ENCODE measurements at regions not wholly inside any gene's neighbourhood (a gene's known extent, or its start where the extent isn't known, plus 50 kb on each side); places are given as distances from the start of the nearest gene placed in this dataset.

- DNase-seq (ENCODE audit: low read depth in 2 of 3, low spot score in 2 of 3), result no peak
These were observed 65.7 kb downstream of the TMEM18 start for GRCh38 chr2:611519-611918.

DNA sequence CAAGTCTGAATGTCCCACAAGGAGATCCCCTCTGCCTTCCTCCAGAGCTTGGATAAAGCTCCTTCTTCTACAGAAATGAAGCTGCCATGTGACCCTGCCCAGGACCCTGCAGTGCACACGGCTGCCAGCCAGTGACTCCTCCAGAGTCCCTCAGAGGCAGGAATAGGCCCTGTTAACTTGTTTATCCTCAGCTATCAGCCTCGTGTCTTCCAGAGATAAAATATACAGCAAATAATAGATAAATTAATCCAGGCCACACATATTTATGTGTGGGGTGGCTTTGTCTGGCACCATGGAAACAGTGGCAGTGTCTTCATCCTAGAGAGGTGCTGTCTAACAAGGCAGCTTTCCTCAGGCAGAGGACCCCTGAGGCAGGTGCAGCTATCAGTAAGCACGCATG is 66.7 kb downstream of the TMEM18 start:
- no peak for DNase-seq (ENCODE audit: low read depth in 2 of 3, low spot score in 2 of 3)

GRCh38 chr2:609881-610280 is 67.3 kb downstream of the TMEM18 start:
- DNase-seq (ENCODE audit: low read depth in 2 of 3, low spot score in 2 of 3), result no peak

- no peak for DNase-seq (ENCODE audit: low read depth in 2 of 3, low spot score in 2 of 3)
These were observed 67.8 kb downstream of the TMEM18 start for GRCh38 chr2:609449-609848.

GRCh38 chr2:608711-609110 is 68.5 kb downstream of the TMEM18 start:
- no peak for DNase-seq (ENCODE audit: low read depth in 2 of 3, low spot score in 2 of 3)

DNA sequence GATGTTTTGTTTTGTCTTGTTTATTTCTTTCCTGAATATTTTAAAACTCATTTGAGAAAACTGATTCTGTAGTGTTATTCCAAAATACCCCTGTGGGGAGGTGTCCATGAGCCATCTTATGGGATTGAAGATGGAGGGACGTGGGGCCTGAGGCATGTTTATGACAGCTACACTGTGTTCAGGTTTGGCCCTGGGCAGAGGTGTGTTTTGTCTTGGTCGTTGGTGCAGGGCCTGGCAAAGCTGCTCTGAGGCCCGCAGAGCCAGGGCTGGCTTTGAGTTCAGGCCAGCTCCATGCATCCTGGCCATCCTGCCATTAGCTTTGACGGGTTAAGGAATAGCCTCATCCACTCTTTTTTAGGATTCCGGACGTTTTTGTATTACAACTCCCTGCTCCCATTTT is 68.9 kb downstream of the TMEM18 start:
- no peak for DNase-seq (ENCODE audit: low read depth in 2 of 3, low spot score in 2 of 3)

- no peak for DNase-seq (ENCODE audit: low read depth in 2 of 3, low spot score in 2 of 3)
These were observed 69.5 kb downstream of the TMEM18 start for GRCh38 chr2:607709-608108.

DNA sequence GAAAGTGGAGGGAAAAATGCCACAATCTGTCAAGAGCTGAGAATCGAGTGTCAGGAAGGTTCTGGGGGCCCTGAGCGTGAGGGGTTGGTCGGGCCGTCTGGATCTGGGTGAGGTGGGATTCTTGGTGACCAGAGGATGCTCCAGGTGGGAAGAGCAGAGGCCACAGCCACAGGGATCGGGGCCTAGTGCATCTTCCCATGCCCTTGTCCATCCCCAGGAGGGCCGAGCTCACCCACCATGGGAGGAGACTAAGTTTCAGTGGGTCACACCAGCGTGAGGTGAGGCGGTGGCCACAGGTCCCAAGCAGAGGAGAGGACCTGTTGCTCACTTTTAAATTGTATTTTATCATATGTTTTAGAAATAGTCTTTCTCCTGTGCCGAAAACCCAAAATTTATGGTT is 70.0 kb downstream of the TMEM18 start:
- DNase-seq (ENCODE audit: low read depth in 2 of 3, low spot score in 2 of 3), result no peak

DNA sequence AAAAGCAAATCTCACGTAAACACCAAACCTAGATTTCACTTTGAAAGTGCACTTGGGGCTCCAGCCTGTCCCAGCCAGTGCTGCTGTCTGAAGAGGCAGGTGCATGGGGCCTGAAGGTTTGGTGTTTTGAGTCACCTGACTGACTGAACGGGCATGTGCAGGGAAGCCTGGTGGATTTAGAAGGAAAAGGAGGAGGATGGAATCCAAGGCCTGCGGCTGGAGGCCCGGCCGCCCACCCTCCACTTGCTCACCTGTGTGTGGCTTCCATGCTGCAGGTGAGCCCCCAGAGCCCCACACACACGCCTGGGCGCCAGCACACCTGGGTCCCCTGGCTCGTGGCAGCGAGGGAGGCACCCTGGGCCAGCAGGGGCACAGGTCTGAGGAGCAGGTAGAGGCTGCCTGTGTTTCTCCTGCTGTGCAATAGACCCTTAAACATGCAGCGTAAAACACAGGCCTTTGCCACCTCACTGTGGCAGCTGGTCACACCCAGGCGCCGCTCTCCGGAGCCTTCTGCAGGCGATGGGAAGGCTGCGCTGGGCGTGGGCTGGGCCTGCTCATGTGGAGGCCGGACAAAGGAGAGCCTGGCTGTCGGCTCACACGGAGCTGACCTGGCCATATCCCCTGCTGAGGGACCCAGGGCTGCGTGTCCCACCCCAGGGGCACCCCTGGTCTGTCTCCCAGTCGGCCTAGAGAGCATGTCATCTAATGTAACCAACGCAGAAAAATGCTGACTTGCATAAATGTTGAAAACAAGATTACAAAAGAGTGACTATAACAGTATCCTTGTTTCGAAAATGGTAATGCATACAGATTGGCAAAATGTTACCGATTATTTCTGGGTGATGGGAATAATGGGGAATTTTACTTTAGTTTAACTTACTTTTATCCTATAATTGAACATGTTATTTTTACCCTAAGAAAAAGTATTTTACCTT is 71.3 kb downstream of the TMEM18 start:
- DNase-seq (ENCODE audit: low read depth in 2 of 3, low spot score in 2 of 3), result peak in 1 of 3 donors; percentile 2

DNA sequence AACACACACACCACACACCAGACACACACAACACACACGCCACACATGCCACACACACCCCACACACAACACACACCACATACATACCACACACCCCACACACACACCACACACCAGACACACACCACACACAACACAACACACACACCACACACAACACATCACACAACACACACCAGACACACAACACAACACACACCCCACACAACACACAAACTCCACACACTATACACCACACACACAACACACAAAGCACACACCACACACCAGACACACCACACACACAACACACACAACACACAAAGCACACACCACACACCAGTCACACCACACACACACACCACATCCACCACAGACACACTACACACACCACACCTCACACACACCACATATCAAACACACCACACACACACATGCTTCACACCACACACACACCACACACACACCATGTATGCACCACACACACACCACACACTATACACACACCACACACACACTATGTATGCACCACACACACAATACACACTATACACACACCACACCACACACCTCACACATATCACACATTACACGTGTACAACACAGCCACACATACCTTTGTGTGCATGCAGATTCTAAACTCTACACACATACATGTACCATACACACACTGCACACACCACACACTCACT is 72.2 kb downstream of the TMEM18 start:
- no peak for DNase-seq (ENCODE audit: low read depth in 2 of 3, low spot score in 2 of 3)

GRCh38 chr2:604385-604784 is 72.8 kb downstream of the TMEM18 start:
- peak in 1 of 3 donors; percentile 1 for DNase-seq (ENCODE audit: low read depth in 2 of 3, low spot score in 2 of 3)

GRCh38 chr2:603869-604268 is 73.3 kb downstream of the TMEM18 start:
- no peak for DNase-seq (ENCODE audit: low read depth in 2 of 3, low spot score in 2 of 3)

DNA sequence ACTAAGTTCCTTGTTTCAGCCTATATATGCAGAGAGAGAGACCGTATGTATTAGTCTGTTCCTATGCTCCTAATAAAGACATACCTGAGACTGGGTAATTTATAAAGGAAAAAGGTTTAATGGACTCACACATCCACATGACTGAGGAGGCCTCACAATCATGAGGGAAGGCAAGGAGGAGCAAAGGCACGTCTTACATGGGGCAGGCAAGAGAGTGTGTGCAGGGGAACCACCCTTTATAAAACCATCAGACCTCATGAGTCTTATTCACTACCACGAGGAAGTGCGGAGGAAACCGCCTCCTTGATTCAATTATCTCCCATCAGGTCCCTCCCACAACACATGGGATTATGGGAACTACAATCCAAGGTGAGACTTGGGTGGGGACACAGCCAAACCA is 73.8 kb downstream of the TMEM18 start:
- DNase-seq (ENCODE audit: low read depth in 2 of 3, low spot score in 2 of 3), result no peak

DNA sequence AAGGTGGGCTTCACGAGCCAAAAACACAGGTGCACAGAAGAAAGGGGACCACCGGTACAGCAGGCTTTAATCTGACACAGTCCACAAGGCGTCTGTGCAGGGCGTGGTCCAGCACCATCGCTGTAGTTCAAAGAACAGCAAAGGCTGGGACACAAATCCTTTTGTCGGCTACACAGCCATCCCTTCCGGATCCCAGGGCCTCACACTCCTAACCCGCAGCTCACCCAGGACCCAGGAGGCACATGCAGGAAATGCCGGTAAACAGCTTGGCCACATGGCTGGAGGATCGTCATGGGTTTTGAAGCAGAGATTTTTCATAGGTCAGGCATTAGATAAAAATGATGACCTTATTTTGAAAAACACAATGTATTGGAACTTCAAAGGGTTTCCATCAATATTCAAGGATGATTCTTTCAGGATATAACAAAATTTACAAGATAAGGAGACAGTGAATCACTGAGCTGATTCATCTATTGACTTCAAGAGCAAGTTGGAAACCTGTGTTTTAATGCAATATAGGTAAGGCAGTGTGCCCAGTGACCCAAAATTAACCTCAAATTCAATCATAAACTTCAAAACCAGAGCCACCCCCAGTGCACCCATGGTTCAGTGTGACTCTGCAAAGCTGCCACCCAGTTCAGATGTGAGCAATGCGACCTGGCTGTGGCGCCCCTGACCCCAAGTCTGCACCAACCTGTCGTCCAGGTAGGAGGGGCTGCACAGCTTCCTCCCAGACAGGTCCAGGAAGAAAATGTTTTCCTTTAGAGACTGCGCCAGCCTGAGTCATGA is 74.4 kb downstream of the TMEM18 start:
- no peak for DNase-seq (ENCODE audit: low read depth in 2 of 3, low spot score in 2 of 3)

DNA sequence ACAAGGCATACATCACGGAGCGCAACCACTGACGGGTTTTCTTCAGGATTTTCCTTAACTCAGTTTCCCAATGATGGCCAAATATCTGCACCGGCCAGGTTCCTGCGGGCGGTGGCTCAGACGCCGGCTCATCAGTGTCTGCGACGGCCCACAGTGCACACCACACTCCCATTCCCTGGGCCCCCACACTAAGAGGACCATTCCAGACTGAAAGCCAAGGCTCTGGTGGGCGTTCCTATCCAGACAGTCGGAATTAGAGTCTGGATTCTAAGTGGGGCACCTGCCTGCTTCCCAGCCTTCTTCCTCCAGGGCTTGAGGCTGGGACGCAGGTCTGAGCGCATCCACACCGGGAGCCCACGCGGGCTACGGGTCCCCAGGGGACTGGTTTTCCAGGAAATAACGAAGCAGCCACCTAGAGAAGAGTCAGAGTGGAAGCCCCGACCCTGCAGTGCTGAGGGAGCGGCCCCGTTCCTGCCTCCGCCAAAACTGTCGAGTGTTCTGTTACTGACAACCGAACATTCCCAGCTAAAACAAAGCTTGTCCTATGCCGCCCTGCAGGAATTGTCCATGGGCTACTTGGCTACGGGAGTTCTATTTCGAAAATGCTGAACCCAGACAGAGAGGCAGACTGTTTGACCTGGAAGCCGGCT is 75.3 kb downstream of the TMEM18 start:
- DNase-seq (ENCODE audit: low read depth in 2 of 3, low spot score in 2 of 3), result no peak

- DNase-seq (ENCODE audit: low read depth in 2 of 3, low spot score in 2 of 3), result no peak
These were observed 75.9 kb downstream of the TMEM18 start for GRCh38 chr2:601387-601698.

DNA sequence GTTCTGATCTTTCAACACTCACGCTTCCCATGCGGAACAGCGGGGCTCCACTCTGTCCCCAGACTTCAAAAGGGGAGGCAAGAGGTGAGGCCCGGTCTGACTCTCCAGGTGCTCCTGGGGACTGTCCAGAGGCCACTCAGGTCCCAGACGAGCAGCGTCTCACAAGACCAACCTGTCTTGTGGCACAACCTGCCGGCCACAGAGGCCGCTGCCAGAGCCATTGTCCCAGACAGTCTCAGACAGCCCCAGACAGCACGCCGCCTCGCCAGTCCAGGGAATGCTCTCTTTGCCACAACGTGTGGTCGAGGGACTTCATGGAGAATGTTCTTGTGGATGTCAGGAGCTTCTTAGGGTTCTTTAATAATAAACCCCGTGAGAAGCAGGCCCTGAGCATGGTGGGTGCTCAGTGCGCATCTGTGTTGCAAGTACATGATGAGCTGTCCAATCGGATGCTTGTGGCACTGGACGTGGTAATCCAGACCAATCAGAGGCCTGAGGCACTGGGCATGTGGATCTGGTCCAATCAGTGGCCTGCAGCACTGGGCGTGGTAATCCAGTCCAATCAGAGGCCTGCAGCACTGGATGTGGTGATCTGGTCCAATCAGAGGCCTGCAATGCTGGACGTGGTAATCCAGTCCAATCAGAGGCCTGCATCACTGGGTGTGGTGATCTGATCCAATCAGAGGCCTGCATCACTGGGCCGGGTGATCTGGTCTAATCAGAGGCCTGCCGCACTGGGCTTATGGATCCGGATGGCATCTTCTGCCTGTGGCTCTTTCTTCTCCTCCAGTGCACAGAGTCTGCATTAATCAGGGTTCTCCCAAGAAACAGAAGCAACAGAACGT is 76.4 kb downstream of the TMEM18 start:
- DNase-seq (ENCODE audit: low read depth in 2 of 3, low spot score in 2 of 3), result no peak

- no peak for DNase-seq (ENCODE audit: low read depth in 2 of 3, low spot score in 2 of 3)
These were observed 77.6 kb downstream of the TMEM18 start for GRCh38 chr2:599601-600000.

DNA sequence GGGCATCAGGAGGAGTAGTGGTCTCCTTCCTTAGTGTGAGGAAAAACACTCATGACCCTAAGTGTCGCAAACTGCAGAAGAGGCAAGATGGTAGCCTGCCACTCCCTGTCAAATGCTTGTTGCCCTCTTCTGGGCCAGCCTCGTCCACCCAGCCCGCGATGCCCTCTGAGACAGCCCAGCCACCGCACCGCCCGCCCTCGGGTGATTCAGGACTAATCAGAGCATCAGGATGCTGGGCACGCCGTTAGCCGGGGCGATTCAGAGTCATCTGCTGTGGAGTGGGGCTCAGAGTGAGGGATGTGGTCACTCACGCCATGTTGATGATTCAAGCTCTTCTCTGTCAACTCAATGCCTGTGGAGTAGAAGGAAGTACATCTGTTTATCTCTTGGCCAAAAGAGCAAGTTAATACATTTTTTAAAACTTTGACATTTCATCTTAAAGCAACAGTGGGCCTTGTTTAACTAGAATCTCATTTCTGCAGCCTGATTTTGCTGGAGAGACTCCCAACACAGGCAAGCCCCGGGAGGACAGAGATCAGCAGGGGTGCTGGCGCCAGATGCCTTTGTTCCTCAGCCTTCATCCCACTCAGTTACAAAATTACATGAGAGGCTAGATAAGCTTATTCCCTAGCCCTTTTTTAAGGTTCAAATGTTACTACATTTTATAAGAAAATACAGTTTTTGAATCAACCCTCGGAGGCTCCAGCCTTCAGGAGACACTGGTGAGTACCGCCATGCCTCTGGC is 79.0 kb downstream of the TMEM18 start:
- peak in 2 of 3 donors; percentile 3 to 33 for DNase-seq (ENCODE audit: low read depth in 2 of 3, low spot score in 2 of 3)
